ENCODE measurements at regions not wholly inside any gene's neighbourhood (a gene's known extent, or its start where the extent isn't known, plus 50 kb on each side); places are given as distances from the start of the nearest gene placed in this dataset.
A peak's percentile ranks its signal among the peaks of the same experiment; 100 is the strongest.
"Not testable (repeated sequence)": the region's sequence is repeated elsewhere in the genome, so short reads cannot be mapped to it uniquely, and the experiment has no call there.

DNA sequence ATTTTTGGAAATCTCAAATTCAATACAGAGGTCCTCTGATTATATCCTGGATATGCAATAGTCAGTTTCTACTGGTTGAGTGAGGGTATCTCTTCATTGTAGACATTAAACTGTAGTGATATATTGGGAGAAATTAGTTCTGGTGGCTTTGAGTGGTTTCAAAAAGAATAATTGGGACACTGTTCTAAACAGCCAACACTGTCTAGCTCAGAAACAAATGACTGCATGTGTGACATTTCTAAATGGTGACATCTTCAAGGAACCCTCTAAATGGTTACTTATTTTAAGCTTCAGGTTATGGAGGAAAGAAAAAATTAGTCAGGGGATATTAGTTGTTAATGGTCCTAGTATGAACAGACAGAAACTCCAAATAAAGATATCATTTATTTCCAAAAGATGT lies 186.2 kb downstream of the LARP7 start:
- TF ChIP-seq CTCF (conservative IDR thresholded peaks at IDR 0.05; ENCODE audit: low read length), result no peak
- H3K4me3 ChIP-seq (ENCODE audit: low read length), result no peak overlapping the region
- DNase-seq (ENCODE audit: low read depth), result no peak

- TF ChIP-seq CTCF (conservative IDR thresholded peaks at IDR 0.05; ENCODE audit: low read length), result no peak
- no peak overlapping the region for H3K4me3 ChIP-seq (ENCODE audit: low read length)
- no peak for DNase-seq (ENCODE audit: low read depth)
These were observed 186.7 kb downstream of the LARP7 start for GRCh38 chr4:112823606-112824005.

DNA sequence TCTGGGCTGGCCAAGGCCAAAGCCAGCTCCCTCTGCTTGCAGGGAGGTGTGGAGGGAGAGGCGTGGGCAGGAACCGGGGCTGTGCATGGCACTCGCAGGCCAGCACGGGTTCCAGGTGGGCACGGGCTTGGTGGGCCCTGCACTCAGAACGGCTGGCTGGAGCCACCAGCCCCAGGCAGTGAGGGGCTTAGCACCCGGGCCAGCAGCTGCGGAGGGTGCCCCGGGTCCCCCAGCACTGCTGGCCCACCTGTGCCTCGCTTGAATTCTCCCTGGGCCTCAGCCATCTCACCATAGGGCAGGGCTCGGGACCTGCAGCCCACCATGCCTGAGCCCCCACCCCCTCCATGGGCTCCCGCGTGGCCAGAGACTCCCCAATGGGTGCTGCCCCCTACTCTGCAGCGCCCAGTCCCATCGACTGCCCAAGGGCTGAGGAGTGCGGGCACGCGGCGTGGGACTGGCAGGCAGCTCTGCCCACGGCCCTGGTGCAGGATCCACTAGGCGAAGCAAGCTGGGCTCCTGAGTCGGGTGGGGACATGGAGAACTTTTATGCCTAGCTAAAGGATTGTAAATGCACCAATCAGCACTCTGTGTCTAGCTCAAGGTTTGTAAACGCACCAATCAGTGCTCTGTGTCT lies 193.9 kb downstream of the LARP7 start:
- no peak for TF ChIP-seq CTCF (conservative IDR thresholded peaks at IDR 0.05; ENCODE audit: low read length)
- H3K4me3 ChIP-seq (ENCODE audit: low read length), result no peak overlapping the region
- DNase-seq (ENCODE audit: low read depth), result no peak

DNA sequence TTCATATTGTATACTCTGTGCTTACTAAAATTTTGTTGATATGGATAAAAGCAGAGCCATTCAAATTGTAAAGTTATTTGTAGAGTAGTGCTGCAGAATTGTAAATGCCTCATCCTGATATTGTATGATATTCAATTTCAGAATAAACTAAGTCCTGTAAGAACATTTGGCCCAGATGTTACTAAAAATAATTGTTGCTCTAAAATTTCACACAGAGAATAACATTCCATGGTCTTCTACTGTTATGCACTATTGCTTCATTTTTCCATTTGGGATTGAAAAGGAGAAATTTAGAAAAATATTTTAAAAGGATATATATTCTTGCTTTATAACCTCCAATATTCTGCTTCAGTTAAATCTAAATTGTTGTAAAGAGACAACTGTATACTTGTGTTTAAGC lies 195.6 kb downstream of the LARP7 start:
- DNase-seq (ENCODE audit: low read depth), result no peak
- TF ChIP-seq CTCF (conservative IDR thresholded peaks at IDR 0.05; ENCODE audit: low read length), result no peak
- H3K4me3 ChIP-seq (ENCODE audit: low read length), result no peak overlapping the region

- no peak for DNase-seq (ENCODE audit: low read depth)
- no peak overlapping the region for H3K4me3 ChIP-seq (ENCODE audit: low read length)
- no peak for TF ChIP-seq CTCF (conservative IDR thresholded peaks at IDR 0.05; ENCODE audit: low read length)
These were observed 200.0 kb downstream of the LARP7 start for GRCh38 chr4:112836895-112837294.

- not testable (repeated sequence) for H3K4me3 ChIP-seq (ENCODE audit: low read length); DNase-seq (ENCODE audit: low read depth)
These were observed 201.1 kb downstream of the LARP7 start for GRCh38 chr4:112838015-112838414.

DNA sequence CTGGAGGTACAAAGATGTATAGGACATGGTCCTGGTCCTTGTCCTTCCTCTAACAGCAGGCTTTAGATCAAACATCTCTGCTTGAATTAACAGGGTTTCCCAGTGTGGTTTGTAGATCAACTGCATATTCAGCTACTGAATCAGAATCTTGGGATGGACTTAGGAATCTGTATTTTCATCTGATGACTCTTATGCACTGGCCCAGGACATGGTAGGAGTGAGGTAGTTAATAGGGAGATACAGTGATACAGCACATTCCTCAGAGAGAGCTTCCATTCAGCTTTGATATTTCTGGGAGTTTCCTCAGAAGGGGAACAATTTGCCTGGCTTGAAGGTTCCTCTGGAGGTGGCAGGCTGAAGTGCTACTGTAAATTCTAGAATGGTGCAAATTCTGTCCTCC lies 203.1 kb downstream of the LARP7 start:
- no peak for TF ChIP-seq CTCF (conservative IDR thresholded peaks at IDR 0.05; ENCODE audit: low read length)
- DNase-seq (ENCODE audit: low read depth), result peak; percentile 60
- H3K4me3 ChIP-seq (ENCODE audit: low read length), result no peak overlapping the region

DNA sequence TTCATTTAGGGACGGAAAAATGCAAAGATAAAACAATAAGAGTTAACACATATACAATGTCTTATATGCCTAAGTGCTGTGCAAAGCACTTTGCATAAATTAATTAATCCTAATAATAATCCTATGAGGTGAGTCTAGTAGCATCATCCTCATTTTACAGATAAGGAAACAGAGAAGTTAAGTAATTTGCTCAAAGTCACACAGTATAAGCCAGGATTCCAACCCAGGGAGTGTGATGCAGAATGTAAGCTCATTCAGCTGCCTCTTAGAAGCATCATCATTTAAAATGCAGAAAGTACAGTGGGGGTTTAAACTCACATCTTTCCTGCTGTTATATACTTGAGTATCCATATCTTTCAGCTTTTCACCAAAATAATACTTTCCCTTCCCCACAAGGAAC lies 203.7 kb downstream of the LARP7 start:
- DNase-seq (ENCODE audit: low read depth), result no peak
- H3K4me3 ChIP-seq (ENCODE audit: low read length), result no peak overlapping the region
- TF ChIP-seq CTCF (conservative IDR thresholded peaks at IDR 0.05; ENCODE audit: low read length), result no peak

Data from AG10803 (cell line).